GM06990 (cell line): ENCODE measurements at regions not wholly inside any gene's neighbourhood (a gene's known extent, or its start where the extent isn't known, plus 50 kb on each side); places are given as distances from the start of the nearest gene placed in this dataset.

ENCODE experiments used
- DNase-seq: peaks from one replicate; pipeline ENCODE4 v3.0.0-alpha.2; 2011; ENCODE audit not compliant: insufficient read length; ENCODE audit errors: extremely low read depth
- H3K27me3 ChIP-seq: replicated peaks from 2 replicates; pipeline ENCODE4 v1.6.0; 2011; ENCODE audit warnings: low read length; ENCODE audit not compliant: control insufficient read depth, insufficient read depth
- H3K36me3 ChIP-seq: 2 replicates; pipeline ENCODE4 v1.5.1; 2011; ENCODE audit warnings: low read length; ENCODE audit not compliant: control insufficient read depth, insufficient read depth
- H3K4me3 ChIP-seq: replicated peaks from 2 replicates; pipeline ENCODE4 v1.5.1; 2011; ENCODE audit warnings: low read depth, mild to moderate bottlenecking, control low read depth, low read length
- TF ChIP-seq, protein P1 (sequence below): IDR thresholded peaks from 2 replicates; pipeline ENCODE4 v1.5.1; 2011; ENCODE audit warnings: low read length, control low read depth, mild to moderate bottlenecking, inconsistent platforms; ENCODE audit not compliant: insufficient read depth, poor library complexity, severe bottlenecking

DNA sequence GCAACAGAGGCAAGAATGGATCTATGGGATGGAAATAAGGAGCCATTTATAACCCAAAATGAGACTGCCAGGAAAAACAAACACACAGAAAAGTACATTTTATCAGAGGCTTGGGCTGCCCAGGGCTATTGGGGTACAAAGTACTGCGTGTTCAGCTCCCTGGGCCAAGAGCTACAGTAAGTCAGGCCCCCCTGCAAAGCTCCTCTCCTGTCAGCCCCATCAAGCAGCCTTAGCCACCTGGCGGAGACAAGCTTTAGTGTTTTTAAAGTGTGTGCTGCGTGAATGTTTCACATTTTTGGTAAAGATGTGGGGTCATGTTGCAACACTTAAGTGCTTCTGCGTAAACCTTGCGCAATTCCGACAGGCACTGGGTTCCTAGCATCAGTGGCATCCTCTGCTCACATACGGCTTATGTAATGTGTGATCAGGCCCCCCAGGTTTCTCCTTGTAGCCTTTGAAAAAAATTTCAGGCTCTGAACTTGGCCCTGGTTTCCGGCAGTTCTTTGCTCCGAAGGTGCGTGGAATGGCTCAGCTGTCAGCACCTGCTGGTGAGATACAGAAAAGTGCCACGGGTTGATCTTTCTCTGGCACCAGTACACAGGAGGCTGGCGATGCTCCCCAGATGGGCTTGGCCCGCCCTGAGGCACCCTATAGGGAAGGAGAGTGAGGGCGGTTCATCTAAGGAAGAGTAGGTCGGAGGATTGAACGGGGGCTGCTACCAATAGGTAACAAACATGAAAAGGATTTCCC lies 198.7 kb upstream of the EEA1 start:
- TF ChIP-seq, protein P1, sequence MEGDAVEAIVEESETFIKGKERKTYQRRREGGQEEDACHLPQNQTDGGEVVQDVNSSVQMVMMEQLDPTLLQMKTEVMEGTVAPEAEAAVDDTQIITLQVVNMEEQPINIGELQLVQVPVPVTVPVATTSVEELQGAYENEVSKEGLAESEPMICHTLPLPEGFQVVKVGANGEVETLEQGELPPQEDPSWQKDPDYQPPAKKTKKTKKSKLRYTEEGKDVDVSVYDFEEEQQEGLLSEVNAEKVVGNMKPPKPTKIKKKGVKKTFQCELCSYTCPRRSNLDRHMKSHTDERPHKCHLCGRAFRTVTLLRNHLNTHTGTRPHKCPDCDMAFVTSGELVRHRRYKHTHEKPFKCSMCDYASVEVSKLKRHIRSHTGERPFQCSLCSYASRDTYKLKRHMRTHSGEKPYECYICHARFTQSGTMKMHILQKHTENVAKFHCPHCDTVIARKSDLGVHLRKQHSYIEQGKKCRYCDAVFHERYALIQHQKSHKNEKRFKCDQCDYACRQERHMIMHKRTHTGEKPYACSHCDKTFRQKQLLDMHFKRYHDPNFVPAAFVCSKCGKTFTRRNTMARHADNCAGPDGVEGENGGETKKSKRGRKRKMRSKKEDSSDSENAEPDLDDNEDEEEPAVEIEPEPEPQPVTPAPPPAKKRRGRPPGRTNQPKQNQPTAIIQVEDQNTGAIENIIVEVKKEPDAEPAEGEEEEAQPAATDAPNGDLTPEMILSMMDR = no peak
- DNase-seq = no peak
- H3K27me3 ChIP-seq = no peaks in the 10 kb centered on the region
- H3K4me3 ChIP-seq = no peak overlapping the region
- no peaks in the 10 kb centered on the region for H3K36me3 ChIP-seq

DNA sequence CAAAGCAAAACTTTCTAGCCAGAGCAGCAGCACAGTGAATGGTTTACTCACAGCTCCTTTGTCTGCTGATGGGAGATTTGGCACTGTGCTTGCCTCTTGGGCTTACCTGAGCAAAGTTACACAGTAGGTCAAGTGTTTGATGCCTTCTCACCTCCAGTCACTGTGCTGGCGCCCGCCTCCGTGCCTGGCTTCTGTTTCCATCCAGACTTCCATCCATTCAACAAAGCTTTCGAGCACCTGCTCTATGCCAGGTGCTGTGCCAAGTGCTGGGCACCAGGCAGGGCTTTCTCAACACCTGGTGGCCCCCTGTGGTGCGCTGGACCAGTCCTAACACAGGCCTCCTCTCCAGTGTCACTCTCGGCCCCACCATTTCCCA lies 199.2 kb upstream of the EEA1 start:
- TF ChIP-seq, protein P1 = no peak

DNA sequence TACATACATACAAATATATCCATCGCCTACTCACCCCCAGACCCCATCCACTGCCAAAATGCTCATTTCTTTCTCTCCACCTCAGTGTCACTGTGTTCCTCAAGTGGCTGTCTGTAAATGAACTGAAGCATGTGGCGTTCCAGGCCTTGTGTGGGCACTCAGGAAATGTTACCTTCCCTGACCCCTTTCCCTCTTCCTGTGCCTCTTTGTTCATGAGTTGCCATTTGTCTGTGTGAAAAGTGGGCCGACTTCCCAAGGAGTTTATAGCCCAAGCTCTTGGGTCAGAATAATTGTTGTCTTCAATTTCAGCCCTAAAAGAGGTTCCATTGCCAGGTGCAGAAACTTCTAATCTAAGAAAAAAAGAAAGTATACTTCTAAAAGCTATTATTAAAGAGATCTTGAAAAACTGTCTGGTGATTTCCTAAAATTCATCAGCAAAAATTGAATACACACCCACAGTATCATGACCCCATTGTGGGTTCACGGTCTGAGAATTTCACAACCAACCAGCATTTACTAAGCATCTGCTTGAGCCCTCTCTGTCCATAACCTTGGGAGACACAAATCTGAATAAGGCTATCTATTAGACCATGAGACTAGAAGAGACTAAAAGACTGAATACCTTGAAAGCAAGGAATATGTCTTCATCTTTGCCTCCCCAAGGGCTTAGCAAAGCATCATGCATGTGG lies 201.4 kb upstream of the EEA1 start:
- TF ChIP-seq, protein P1 = no peak
- no peak for DNase-seq
- Histone ChIP-seq H3K4me3 (no peak overlapping the region), H3K27me3 (no peaks in the 10 kb centered on the region), H3K36me3 (no peaks in the 10 kb centered on the region)

More for the DNA sequence above, 199.2 kb upstream of the EEA1 start:
- DNase-seq = no peak
- Histone ChIP-seq H3K36me3 (no peaks in the 10 kb centered on the region), H3K27me3 (no peaks in the 10 kb centered on the region), H3K4me3 (no peak overlapping the region)

DNA sequence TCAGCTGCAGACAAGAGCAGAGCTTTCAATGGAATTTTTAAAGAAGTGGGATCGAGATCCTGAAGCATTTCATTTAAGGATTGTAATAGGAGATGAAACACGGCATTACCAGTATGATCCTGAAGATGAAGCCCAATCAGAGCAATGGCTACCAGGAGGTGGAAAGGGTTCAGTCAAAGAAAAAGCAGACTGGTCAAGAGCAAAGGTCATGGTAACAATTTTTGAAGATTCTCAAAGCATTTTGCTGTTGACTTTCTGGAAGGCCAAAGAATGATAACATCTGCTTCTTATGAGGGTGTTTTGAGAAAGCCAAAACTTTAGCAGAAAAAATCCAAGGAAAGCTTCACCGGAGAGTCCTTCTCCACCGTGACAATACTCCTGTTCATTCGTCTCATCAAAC lies 204.3 kb upstream of the EEA1 start:
- no peaks in the 10 kb centered on the region for H3K27me3 ChIP-seq
- TF ChIP-seq, protein P1 = no peak
- DNase-seq = no peak
- H3K36me3 ChIP-seq = no peaks in the 10 kb centered on the region
- H3K4me3 ChIP-seq = no peak overlapping the region

DNA sequence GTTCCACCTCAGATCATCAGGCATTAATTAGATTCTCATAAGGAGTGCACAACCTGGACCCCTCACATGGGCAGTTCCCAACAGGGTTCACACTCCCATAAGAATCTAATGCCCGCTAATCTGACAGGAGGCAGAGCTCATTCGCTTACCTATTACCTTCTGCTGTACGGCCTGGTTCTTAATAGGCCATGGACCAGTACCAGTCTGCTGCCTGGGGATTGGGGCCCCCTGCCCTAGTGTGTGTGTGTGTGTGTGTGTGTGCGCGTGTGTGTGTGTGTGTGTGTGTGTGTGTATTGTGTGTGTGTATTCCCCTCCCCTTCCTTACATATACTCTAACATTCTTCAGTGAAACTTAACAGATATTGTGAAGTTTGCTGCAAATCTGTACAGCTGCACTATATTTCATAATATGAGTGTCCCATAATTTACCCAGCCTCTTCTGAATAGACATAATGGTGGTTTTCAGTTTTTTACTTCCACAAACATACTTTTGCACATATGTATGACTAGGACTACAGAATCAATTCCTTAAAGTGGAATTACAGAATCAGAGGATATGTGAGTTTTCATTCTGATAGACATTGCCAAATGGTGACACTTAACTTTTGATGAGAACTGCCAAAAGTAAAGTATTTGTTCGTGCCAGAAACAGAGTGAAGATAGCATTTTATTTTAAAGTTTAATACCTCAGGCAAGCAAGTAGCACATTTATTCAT lies 205.2 kb upstream of the EEA1 start:
- Histone ChIP-seq H3K27me3 (no peaks in the 10 kb centered on the region), H3K4me3 (no peak overlapping the region)
- DNase-seq = no peak

More for the DNA sequence above, 205.2 kb upstream of the EEA1 start:
- H3K36me3 ChIP-seq = no peaks in the 10 kb centered on the region
- TF ChIP-seq, protein P1 = no peak
